Astrocyte of the spinal cord (primary cell): ENCODE measurements at regions not wholly inside any gene's neighbourhood (a gene's known extent, or its start where the extent isn't known, plus 50 kb on each side); places are given as distances from the start of the nearest gene placed in this dataset.

Experiments used
- DNase-seq: peaks from one replicate; pipeline ENCODE4 v3.0.0; 2011; ENCODE audit warnings: low read depth, low spot score
- H3K4me3 ChIP-seq: 2 replicates; pipeline ENCODE4 v1.5.1; 2011; ENCODE audit warnings: low read depth, mild to moderate bottlenecking, low read length, moderate library complexity
- in situ Hi-C: cut with HindIII; loops from 2 replicates; pipeline ENCODE4 v1.10.0; 2017; ENCODE audit warnings: low sequenced_read_pairs
- TF ChIP-seq, protein P1 (sequence below): IDR thresholded peaks from 2 replicates; pipeline ENCODE4 v1.5.1; 2012; ENCODE audit warnings: low read depth, mild to moderate bottlenecking, low read length, inconsistent platforms

DNA sequence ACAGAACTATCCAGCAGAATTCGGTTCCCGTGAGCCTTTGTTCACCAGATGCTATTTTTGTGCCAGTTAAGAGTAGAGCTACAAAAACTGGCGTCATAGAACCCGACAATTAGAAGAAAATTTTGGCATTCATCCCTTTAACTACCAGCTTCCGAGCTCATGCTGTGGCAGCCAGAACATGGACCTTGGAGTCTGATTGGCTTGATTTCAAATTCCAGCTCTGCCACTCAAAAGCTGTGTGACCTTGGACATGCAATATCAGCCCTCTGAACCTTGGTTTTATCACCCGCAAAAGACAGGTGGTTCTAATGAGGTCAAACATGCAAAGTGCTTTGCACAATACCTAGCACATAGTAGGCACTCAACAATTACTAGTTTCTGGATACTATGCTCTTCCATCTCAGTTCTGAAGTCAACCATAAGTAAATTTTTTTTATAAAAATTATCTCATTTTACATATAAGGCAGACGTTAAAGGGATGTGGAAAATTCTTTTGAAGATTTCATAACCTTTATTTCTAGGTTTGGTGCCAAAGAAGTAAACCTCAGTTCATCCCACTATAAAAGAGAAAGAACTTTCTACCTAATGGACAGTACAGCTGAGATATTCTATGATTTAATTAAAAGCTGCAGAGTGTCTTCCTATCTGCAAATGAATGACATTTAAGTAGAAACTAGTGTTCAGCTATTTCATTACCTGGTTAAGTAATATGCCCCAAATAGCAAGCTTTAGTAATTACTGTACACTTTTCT is 331.5 kb downstream of the HAPSTR1 start:
- H3K4me3 ChIP-seq: no peak overlapping the region
- in situ Hi-C loops: no loop called here
- TF ChIP-seq, protein P1, sequence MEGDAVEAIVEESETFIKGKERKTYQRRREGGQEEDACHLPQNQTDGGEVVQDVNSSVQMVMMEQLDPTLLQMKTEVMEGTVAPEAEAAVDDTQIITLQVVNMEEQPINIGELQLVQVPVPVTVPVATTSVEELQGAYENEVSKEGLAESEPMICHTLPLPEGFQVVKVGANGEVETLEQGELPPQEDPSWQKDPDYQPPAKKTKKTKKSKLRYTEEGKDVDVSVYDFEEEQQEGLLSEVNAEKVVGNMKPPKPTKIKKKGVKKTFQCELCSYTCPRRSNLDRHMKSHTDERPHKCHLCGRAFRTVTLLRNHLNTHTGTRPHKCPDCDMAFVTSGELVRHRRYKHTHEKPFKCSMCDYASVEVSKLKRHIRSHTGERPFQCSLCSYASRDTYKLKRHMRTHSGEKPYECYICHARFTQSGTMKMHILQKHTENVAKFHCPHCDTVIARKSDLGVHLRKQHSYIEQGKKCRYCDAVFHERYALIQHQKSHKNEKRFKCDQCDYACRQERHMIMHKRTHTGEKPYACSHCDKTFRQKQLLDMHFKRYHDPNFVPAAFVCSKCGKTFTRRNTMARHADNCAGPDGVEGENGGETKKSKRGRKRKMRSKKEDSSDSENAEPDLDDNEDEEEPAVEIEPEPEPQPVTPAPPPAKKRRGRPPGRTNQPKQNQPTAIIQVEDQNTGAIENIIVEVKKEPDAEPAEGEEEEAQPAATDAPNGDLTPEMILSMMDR: no peak
- DNase-seq: no peak

DNA sequence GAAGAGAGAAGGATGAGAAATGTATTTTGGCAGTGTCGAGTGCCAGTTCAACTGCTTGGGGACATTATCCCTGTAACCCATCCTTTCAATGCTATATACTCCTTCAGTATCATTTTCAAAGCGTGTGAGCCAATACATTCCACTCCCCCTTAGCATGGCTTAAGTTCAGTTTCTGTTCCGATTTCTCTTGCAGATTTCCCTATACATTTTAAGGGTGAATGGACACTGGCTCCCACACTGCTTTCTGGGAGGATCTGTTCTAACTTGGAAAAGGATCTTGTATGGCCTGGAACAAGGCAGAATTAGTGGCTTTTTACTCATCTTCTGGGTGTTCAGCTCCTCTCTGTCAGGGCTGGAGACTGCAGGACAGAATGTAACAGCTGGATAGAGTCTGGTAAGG is 333.8 kb downstream of the HAPSTR1 start:
- TF ChIP-seq, protein P1: no peak
- in situ Hi-C loops: no loop called here

DNA sequence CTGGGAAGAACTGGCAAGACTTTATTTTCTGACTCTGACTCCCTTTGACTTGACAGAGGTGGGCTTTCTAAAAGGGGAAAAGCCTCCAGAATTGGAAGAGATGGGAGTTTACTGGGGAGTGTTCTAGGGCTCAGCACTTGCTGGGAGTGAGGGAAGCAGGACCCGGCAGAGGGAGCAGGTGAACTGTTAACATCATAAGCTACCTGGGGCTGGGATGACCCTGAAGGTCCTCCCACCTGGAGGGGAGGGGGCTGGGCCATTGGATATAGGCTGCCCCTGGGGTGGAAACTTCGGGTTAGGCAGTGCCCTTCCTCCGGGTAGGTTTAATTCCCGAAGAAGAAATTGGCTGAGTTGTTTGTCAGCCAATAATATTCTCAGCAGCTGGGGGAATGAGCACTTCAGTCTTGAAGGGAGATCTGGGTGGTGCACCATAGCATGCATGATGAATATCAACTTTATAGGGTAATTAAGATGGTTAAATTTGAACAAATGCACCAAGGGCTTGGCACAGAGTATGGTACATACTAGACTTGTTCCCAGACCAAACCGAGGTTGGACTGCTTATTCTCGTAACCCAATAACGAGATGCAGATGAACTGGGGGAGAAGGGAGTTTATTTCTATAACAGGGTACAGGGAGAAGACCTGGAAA is 337.0 kb downstream of the HAPSTR1 start:
- H3K4me3 ChIP-seq: no peak overlapping the region
- no peak for DNase-seq
- TF ChIP-seq, protein P1: no peak
- in situ Hi-C loops: no loop called here

More for the DNA sequence above, 333.8 kb downstream of the HAPSTR1 start:
- DNase-seq: no peak
- no peak overlapping the region for H3K4me3 ChIP-seq

DNA sequence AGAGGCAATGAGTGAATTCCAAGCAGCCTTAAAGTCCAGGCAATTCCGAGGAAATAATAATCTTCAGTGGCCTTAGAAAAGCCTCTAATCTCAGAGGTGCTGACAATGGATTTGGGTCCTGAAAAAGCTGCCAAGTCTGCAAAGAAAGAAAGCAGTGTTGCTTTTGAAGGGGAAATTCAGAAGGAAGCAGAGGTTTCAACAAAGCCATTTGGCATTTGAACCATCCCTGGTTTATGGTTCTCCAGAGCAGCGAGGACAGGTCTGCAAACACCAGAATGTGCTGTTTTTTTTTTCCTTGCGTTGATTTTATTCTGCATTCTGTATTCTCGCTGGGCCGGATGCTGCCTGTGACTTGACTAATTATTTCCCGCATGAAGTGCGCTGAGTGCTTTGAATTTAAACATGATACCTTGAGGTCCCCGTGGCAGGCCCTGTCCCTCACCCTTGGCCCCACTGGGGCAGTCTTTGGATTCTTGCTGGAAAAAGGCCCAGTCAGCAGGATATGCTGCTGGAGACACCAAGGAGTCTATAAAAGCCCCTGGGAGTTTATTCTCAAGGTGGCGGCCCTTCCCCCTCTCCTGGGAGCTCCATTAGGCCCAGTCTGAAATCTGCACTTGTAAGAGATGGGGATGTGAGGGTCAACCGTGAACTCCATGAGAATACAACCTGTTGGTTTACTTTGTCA is 338.3 kb downstream of the HAPSTR1 start:
- DNase-seq: no peak
- TF ChIP-seq, protein P1: no peak
- H3K4me3 ChIP-seq: no peak overlapping the region
- in situ Hi-C loops: no loop called here

DNA sequence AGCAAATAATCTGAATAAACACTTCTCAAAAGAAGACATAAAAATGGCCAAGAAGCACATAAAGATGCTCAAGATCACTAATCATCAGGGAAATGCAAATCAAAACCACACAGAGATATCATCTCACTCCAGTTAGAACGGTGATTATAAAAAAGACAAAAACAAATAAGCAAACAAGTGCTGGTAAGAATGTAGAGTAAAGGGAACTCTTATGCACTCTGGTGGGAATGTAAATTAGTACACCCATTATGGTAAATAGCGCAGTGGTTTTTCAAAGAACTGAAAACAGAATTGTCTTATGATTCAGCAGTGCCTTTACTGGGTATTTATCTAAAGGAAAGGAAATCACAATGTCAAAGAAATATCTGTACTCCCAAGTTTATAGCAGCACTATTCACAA is 343.2 kb downstream of the HAPSTR1 start:
- TF ChIP-seq, protein P1: no peak
- no peak overlapping the region for H3K4me3 ChIP-seq
- no peak for DNase-seq
- in situ Hi-C loops: no loop called here

DNA sequence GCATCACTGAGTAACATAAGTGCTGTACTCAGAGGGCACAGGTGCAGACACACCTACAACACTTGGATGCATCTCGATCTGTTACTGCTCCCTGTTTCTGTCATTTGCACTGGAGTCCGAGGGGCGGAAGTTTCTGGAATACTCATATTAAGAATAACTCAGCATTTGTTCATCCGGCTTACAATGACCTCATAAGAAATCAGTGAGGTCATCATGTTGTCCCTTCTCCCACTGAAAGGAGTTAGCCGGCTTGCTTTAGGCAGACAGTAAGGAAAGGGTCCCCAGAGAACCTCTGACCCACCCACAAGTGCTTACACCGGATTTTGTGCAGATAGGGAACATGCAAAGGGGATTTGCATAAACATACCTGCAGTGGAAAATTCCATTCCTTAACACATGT is 344.7 kb downstream of the HAPSTR1 start:
- in situ Hi-C loops: no loop called here
- TF ChIP-seq, protein P1: no peak
- no peak overlapping the region for H3K4me3 ChIP-seq
- no peak for DNase-seq
